Uterus (tissue), 3 donors: ENCODE measurements at regions not wholly inside any gene's neighbourhood (a gene's known extent, or its start where the extent isn't known, plus 50 kb on each side); places are given as distances from the start of the nearest gene placed in this dataset.

ENCODE experiments used
- DNase-seq, 2 donors: peaks; one replicate each; pipeline ENCODE4 v3.0.0-alpha.2; 2019 to 2020
- H3K27ac ChIP-seq, 2 donors: fragments of 200-600 bp; sonication (generic); 1 replicate in 1 of 2; 2 replicates in 1 of 2; pipeline ENCODE4 v1.5.1; 2016 to 2018
- H3K27me3 ChIP-seq, 2 donors: fragments of 200-600 bp; sonication (generic); one replicate each; pipeline ENCODE4 v1.5.1; 2018 to 2019; ENCODE audit warnings: control low read depth in 1 of 2
- H3K36me3 ChIP-seq, 2 donors: fragments of 200-600 bp; sonication (generic); one replicate each; pipeline ENCODE4 v1.5.1; 2019; ENCODE audit warnings: control low read depth in 1 of 2
- H3K4me1 ChIP-seq, 2 donors: fragments of 200-600 bp; sonication (generic); one replicate each; pipeline ENCODE4 v1.5.1; 2018 to 2019; ENCODE audit warnings: control low read depth in 1 of 2
- H3K4me3 ChIP-seq, 2 donors: fragments of 200-600 bp; sonication (generic); 1 replicate in 1 of 2; 2 replicates in 1 of 2; pipeline ENCODE4 v1.5.1; 2018 to 2019; ENCODE audit warnings: mild to moderate bottlenecking in 1 of 2
- H3K9me3 ChIP-seq, 2 donors: fragments of 200-600 bp; sonication (generic); one replicate each; pipeline ENCODE4 v1.5.1; 2019; ENCODE audit warnings: control low read depth in 1 of 2
- CTCF ChIP-seq, 4 experiments: fragments of 200-600 bp in 2 of 4; fragments of 450-650 bp in 2 of 4; sonication (generic) in 2 of 4; IDR thresholded peaks; one replicate each; pipeline ENCODE4 v1.5.1; 2016 to 2019; ENCODE audit warnings: antibody characterized with exemption in 4 of 4, mild to moderate bottlenecking in 2 of 4, moderate library complexity in 1 of 4
- POLR2A ChIP-seq, 2 donors: fragments of 450-650 bp; IDR thresholded peaks; one replicate each; pipeline ENCODE4 v1.6.1; 2016; ENCODE audit warnings: antibody characterized with exemption in 2 of 2, mild to moderate bottlenecking in 1 of 2, moderate library complexity in 1 of 2
- intact Hi-C: fragments of 100-400 bp; cut with DNase I; formaldehyde crosslinking; loops from one replicate; pipeline ENCODE4 v1.15.1; 2023; ENCODE audit warnings: low total_unique reads
- donor health status: DM: yes; HTN: yes; CAD: no.

DNA sequence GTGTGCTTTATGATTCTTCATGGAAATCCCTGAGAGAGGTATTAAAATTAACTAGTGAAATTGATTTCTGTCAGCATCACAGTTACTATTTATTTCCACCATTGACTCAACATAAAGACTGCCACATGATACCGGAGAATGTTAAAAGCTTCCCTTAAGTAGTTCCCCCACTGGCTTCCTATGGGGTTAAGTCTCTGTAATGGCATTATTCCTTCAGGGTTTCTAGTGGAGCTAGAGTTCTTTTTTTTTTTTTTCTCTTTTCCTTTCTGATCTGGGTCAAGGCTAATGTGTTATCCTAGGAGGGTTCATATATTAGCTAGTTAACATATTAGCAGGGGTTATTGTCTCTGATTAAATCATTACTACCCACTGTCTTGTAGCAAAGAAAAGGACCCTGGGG, 1919.1 kb upstream of the PIK3C3 start:
- H3K4me3 ChIP-seq: no peak overlapping the region
- H3K4me1 ChIP-seq: no peaks in the 10 kb centered on the region
- H3K27me3 ChIP-seq: no peaks in the 10 kb centered on the region
- no peak for TF ChIP-seq CTCF (IDR thresholded peaks at IDR 0.05)
- no peak for TF ChIP-seq POLR2A (IDR thresholded peaks at IDR 0.05)
- H3K36me3 ChIP-seq: no peaks in the 10 kb centered on the region
- no peak overlapping the region for H3K27ac ChIP-seq
- DNase-seq: no peak
- H3K9me3 ChIP-seq: no peaks in the 10 kb centered on the region
- intact Hi-C loops: no loop called here

GRCh38 chr18:40032076-40032475, 1923.0 kb upstream of the PIK3C3 start:
- H3K4me3 ChIP-seq: no peak overlapping the region
- no peak for TF ChIP-seq POLR2A (IDR thresholded peaks at IDR 0.05)
- TF ChIP-seq CTCF (IDR thresholded peaks at IDR 0.05): no peak
- no peaks in the 10 kb centered on the region for H3K9me3 ChIP-seq
- intact Hi-C loops: no loop called here
- H3K4me1 ChIP-seq: no peaks in the 10 kb centered on the region
- no peaks in the 10 kb centered on the region for H3K27me3 ChIP-seq
- H3K36me3 ChIP-seq: no peaks in the 10 kb centered on the region
- no peak overlapping the region for H3K27ac ChIP-seq
- no peak for DNase-seq

DNA sequence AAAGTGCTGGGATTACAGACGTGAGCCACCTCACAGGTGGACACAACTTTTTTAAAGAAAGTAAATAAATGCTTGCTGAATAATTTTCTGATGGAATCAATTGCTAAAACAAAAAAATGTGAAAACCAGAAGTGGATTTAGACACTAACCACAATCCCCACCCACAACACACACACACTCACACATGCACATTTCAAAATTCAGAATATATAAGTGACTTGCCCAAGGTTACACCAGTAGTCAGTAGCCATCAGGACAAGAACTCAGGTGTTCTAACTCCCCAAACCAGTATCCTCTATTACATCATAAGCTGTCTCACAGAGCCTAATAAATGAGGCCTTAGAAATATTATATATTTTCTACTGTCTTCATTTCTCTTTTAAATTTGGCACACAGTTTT, 1923.6 kb upstream of the PIK3C3 start:
- intact Hi-C loops: no loop called here
- no peak overlapping the region for H3K4me3 ChIP-seq
- no peaks in the 10 kb centered on the region for H3K36me3 ChIP-seq
- no peak for TF ChIP-seq CTCF (IDR thresholded peaks at IDR 0.05)
- no peak for TF ChIP-seq POLR2A (IDR thresholded peaks at IDR 0.05)
- no peaks in the 10 kb centered on the region for H3K27me3 ChIP-seq
- no peak for DNase-seq
- no peak overlapping the region for H3K27ac ChIP-seq
- no peaks in the 10 kb centered on the region for H3K9me3 ChIP-seq
- H3K4me1 ChIP-seq: no peaks in the 10 kb centered on the region

DNA sequence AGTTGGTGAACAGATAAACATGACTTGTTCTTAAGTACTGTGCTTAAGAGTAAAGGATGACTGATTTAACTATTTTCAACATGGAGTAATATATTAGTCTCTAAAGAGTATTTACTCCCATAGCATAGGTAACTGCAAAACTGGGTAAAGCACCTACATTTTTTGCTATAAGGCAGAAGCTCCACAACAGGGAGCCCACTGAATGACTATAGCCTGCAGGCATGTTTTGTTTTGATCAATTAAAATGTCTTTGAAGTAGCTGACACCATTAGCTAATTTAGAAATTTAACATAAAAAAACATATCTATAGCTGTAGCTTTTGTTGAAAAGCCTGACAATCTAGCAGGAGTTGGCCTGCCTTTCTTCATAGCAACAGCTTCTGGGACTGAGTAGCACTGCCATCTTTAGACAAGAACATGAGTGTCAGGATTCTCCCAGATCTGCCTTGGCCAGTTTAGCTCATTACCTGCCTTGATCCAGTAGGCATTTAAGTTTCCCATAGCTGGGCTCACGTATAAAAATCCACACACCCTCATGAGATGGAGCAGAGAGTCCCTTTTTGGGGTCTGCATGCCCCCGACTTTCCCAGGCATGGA, 1935.1 kb upstream of the PIK3C3 start:
- Histone ChIP-seq H3K27ac (no peak overlapping the region), H3K4me1 (no peaks in the 10 kb centered on the region), H3K4me3 (no peak overlapping the region), H3K9me3 (no peaks in the 10 kb centered on the region), H3K36me3 (no peaks in the 10 kb centered on the region), H3K27me3 (no peaks in the 10 kb centered on the region)
- intact Hi-C loops: no loop called here
- TF ChIP-seq POLR2A (IDR thresholded peaks at IDR 0.05) (no peak), CTCF (IDR thresholded peaks at IDR 0.05) (no peak)
- DNase-seq: no peak

GRCh38 chr18:40018266-40018665, 1936.8 kb upstream of the PIK3C3 start:
- H3K27me3 ChIP-seq: no peaks in the 10 kb centered on the region
- DNase-seq: no peak
- TF ChIP-seq POLR2A (IDR thresholded peaks at IDR 0.05) (no peak), CTCF (IDR thresholded peaks at IDR 0.05) (no peak)
- H3K4me3 ChIP-seq: no peak overlapping the region
- no peaks in the 10 kb centered on the region for H3K9me3 ChIP-seq
- intact Hi-C loops: no loop called here
- no peak overlapping the region for H3K27ac ChIP-seq
- no peaks in the 10 kb centered on the region for H3K4me1 ChIP-seq
- H3K36me3 ChIP-seq: no peaks in the 10 kb centered on the region
